Osteocyte (in vitro differentiated cells): ENCODE measurements at regions not wholly inside any gene's neighbourhood (a gene's known extent, or its start where the extent isn't known, plus 50 kb on each side); places are given as distances from the start of the nearest gene placed in this dataset.

Experiments
- DNase-seq: peaks from one replicate; pipeline ENCODE4 v3.0.0; 2021; ENCODE audit warnings: mixed read lengths; ENCODE audit not compliant: unreplicated experiment; ENCODE audit errors: extremely low spot score
- H3K27ac Mint-ChIP-seq: one replicate; pipeline ENCODE4 v1.8.0; 2021; ENCODE audit warnings: mild to moderate bottlenecking, mixed read lengths; ENCODE audit not compliant: unreplicated experiment
- H3K27me3 Mint-ChIP-seq: one replicate; pipeline ENCODE4 v1.8.0; 2021; ENCODE audit warnings: mixed read lengths; ENCODE audit not compliant: unreplicated experiment
- H3K36me3 Mint-ChIP-seq: one replicate; pipeline ENCODE4 v1.8.0; 2021; ENCODE audit warnings: mixed read lengths; ENCODE audit not compliant: unreplicated experiment
- H3K4me1 Mint-ChIP-seq: one replicate; pipeline ENCODE4 v1.8.0; 2021; ENCODE audit warnings: mixed read lengths; ENCODE audit not compliant: unreplicated experiment
- H3K4me3 Mint-ChIP-seq: one replicate; pipeline ENCODE4 v1.8.0; 2021; ENCODE audit warnings: mild to moderate bottlenecking, moderate library complexity, mixed read lengths; ENCODE audit not compliant: unreplicated experiment
- H3K9me3 Mint-ChIP-seq: one replicate; pipeline ENCODE4 v1.8.0; 2021; ENCODE audit warnings: mixed read lengths; ENCODE audit not compliant: unreplicated experiment
- CTCF ChIP-seq: fragments of 200-600 bp; sonication (generic); IDR thresholded peaks from 2 replicates; pipeline ENCODE4 v1.5.0; 2021; ENCODE audit warnings: antibody characterized with exemption, mild to moderate bottlenecking, moderate library complexity

DNA sequence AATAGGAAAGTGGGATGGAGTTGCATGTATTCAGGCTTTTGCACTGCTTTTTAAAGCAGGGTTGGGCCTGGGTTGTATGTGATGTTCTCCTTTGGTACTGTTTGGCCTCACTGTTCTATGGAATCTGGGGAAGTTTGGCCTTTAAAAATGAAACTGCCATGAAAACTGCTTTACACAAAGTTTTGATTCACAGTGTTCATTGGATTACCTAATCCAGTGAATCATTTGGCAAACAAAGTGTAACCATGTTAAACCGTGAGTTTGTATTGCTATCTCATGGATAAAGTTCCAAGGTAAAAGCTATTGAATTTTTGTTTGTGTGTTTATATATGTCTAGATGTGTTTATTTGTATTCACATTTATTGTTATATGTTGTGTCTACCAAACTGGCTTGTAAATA, 1658.6 kb downstream of the OLFM4 start:
- Mint-ChIP-seq H3K27me3 (no peaks in the 10 kb centered on the region), H3K4me3 (no peak overlapping the region), H3K4me1 (no peaks in the 10 kb centered on the region), H3K27ac (no peak overlapping the region), H3K36me3 (no peaks in the 10 kb centered on the region), H3K9me3 (peaks cover 10% of the 10 kb centered on the region)
- no peak for TF ChIP-seq CTCF
- no peak for DNase-seq

DNA sequence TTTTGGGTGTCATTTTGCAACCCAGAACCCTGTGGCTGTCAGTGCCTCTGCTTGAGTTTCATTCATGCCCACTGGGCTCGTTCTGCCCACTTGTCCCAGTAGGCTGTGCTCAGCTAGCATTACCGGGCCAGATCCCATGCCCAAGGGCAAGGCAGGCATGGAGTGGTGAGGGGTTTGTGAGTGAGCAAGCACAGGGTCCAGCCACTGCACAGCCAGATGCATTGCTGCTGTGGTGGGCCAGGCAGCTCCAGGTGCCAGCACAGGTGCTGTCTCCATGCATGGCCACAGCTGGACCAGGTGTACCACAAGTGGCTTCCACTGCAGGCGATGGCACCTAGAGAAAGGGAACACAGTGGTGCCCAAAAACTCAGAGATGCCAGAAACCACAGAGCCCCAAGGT, 1671.2 kb downstream of the OLFM4 start:
- no peaks in the 10 kb centered on the region for H3K27me3 Mint-ChIP-seq
- DNase-seq, result no peak
- no peak overlapping the region for H3K27ac Mint-ChIP-seq
- H3K4me3 Mint-ChIP-seq, result no peak overlapping the region
- no peak for TF ChIP-seq CTCF
- peaks cover 38% of the 10 kb centered on the region for H3K9me3 Mint-ChIP-seq
- H3K4me1 Mint-ChIP-seq, result no peaks in the 10 kb centered on the region
- H3K36me3 Mint-ChIP-seq, result no peaks in the 10 kb centered on the region

GRCh38 chr13:54705738-54706137, 1677.1 kb downstream of the OLFM4 start:
- TF ChIP-seq CTCF, result no peak
- no peaks in the 10 kb centered on the region for H3K27me3 Mint-ChIP-seq
- no peaks in the 10 kb centered on the region for H3K4me1 Mint-ChIP-seq
- H3K27ac Mint-ChIP-seq, result no peak overlapping the region
- H3K4me3 Mint-ChIP-seq, result no peak overlapping the region
- no peak for DNase-seq
- H3K36me3 Mint-ChIP-seq, result no peaks in the 10 kb centered on the region
- peaks cover 39% of the 10 kb centered on the region for H3K9me3 Mint-ChIP-seq

DNA sequence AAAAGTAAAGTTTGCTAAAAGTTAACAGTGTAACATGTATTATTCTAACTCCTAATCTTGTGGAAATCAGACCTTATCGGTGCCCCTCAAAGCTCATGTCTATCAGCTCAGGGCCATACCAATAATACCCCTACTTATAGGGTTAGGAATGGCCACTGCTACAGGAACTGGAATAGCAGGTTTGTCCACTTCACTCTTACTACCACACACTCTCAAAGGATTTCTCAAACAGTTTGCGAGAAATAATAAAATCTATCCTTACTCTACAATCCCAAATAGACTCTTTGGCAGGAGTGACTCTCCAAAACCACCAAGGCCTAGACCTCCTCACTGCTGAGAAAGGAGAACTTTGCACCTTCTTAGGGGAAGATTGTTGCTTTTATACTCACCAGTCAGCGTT, 1677.7 kb downstream of the OLFM4 start:
- Mint-ChIP-seq H3K9me3 (peaks cover 40% of the 10 kb centered on the region), H3K36me3 (no peaks in the 10 kb centered on the region), H3K4me1 (no peaks in the 10 kb centered on the region), H3K27ac (no peak overlapping the region), H3K27me3 (no peaks in the 10 kb centered on the region), H3K4me3 (no peak overlapping the region)
- no peak for DNase-seq
- no peak for TF ChIP-seq CTCF

GRCh38 chr13:54709546-54709945, 1680.9 kb downstream of the OLFM4 start:
- Mint-ChIP-seq H3K4me3 (no peak overlapping the region), H3K9me3 (peaks cover 41% of the 10 kb centered on the region), H3K27me3 (no peaks in the 10 kb centered on the region), H3K4me1 (no peaks in the 10 kb centered on the region), H3K36me3 (no peaks in the 10 kb centered on the region), H3K27ac (no peak overlapping the region)
- DNase-seq, result no peak
- TF ChIP-seq CTCF, result no peak
